Ovary (tissue), 7 donors: ENCODE measurements at regions not wholly inside any gene's neighbourhood (a gene's known extent, or its start where the extent isn't known, plus 50 kb on each side); places are given as distances from the start of the nearest gene placed in this dataset.

Experiments
- DNase-seq, 5 donors: peaks; one replicate each; pipeline ENCODE4 v3.0.0-alpha.2; 2019 to 2020
- H3K27ac ChIP-seq, 2 donors: fragments of 200-600 bp; one replicate each; pipeline versions ENCODE4 v1.5.1 to v1.8.0; 2019 to 2022
- H3K27me3 ChIP-seq: fragments of 200-600 bp; one replicate; pipeline ENCODE4 v1.8.0; 2022
- H3K36me3 ChIP-seq: fragments of 200-600 bp; sonication (generic); one replicate; pipeline ENCODE4 v1.5.1; 2019
- H3K4me1 ChIP-seq: one replicate; pipeline ENCODE4 v1.8.1; 2013; ENCODE audit warnings: mild to moderate bottlenecking, moderate library complexity; ENCODE audit not compliant: insufficient read depth
- H3K4me3 ChIP-seq: fragments of 200-600 bp; sonication (generic); one replicate; pipeline ENCODE4 v1.5.1; 2017
- H3K9me3 ChIP-seq, 2 donors: fragments of 200-600 bp in 1 of 2; sonication (generic) in 1 of 2; one replicate each; pipeline versions ENCODE4 v1.5.1 to v1.8.1; 2013 to 2019; ENCODE audit warnings: mild to moderate bottlenecking in 1 of 2, moderate library complexity in 1 of 2
- EP300 ChIP-seq: sonication (generic); formaldehyde crosslinking; IDR thresholded peaks from one replicate; pipeline ENCODE4 v1.6.1; 2017; ENCODE audit warnings: antibody characterized with exemption
- POLR2A ChIP-seq: fragments of 450-650 bp; IDR thresholded peaks from one replicate; pipeline ENCODE4 v1.6.1; 2017; ENCODE audit warnings: antibody characterized with exemption, mild to moderate bottlenecking, moderate library complexity
- WGBS, 3 donors: extraction: QIAGEN DNeasy Blood & Tissue Kit in 1 of 3; methylation state at CpG; one replicate each; pipeline versions ENCODE4 v1.1.5 to v1.1.7; 2013 to 2017; 5-methylcytosine and 5-hydroxymethylcytosine counted together
- intact Hi-C, 4 donors: fragments of 100-400 bp; cut with DNase I; formaldehyde crosslinking; loops; one replicate each; pipeline versions ENCODE4 v1.11.0 to v1.15.1; 2022 to 2023
- TF ChIP-seq, protein P1 (sequence below), 3 donors: fragments of 450-650 bp in 2 of 3; fragments of 200-600 bp in 1 of 3; IDR thresholded peaks; one replicate each; pipeline versions ENCODE4 v1.5.1 to v1.8.0; 2016 to 2022; ENCODE audit warnings: antibody characterized with exemption in 3 of 3, mild to moderate bottlenecking in 1 of 3
- donor health status: DM: no; HTN: no; CAD: no; lungs with moderate emphysema.
- donor health status: DM: no; HTN: no; CAD: no.
- donor health status: Bipolar disorder and iron deficiency.
- donor health status: DM: no; HTN: no; CAD: no.
- donor health status: DM: yes; HTN: yes; CAD: no.

DNA sequence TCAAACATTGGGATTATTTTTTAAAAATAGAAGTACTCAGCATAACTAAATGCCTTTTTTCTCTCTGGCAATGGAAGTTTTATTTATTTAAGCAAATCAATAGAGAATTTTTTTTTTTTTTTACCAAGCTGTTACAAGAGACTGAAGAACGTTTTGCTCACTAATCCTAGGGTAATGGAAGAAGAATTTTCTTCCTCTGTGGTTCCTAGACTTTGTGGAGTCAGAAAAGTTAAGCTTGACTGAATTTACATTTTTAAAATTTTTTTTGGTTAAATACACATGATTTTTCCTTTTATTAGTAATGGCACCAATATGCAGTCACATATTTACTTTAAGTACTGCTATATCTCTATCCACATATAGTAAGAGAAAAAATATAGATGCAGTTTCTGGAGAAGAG is 189.8 kb downstream of the PCSK1 start:
- H3K36me3 ChIP-seq, result no peaks in the 10 kb centered on the region
- H3K4me3 ChIP-seq, result no peak overlapping the region
- no peak for DNase-seq
- H3K27ac ChIP-seq, result no peak overlapping the region
- TF ChIP-seq POLR2A, result no peak
- TF ChIP-seq, protein P1, sequence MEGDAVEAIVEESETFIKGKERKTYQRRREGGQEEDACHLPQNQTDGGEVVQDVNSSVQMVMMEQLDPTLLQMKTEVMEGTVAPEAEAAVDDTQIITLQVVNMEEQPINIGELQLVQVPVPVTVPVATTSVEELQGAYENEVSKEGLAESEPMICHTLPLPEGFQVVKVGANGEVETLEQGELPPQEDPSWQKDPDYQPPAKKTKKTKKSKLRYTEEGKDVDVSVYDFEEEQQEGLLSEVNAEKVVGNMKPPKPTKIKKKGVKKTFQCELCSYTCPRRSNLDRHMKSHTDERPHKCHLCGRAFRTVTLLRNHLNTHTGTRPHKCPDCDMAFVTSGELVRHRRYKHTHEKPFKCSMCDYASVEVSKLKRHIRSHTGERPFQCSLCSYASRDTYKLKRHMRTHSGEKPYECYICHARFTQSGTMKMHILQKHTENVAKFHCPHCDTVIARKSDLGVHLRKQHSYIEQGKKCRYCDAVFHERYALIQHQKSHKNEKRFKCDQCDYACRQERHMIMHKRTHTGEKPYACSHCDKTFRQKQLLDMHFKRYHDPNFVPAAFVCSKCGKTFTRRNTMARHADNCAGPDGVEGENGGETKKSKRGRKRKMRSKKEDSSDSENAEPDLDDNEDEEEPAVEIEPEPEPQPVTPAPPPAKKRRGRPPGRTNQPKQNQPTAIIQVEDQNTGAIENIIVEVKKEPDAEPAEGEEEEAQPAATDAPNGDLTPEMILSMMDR (IDR thresholded peaks at IDR 0.05), result no peak
- no peak for TF ChIP-seq EP300
- intact Hi-C loops, result no loop called here
- H3K27me3 ChIP-seq, result no peaks in the 10 kb centered on the region
- H3K9me3 ChIP-seq, result no peaks in the 10 kb centered on the region
- WGBS, 3 donors, result 23 to 49% (median 31%) methylated on average over 1 of the region's 1 CpG
- peaks cover 5% of the 10 kb centered on the region for H3K4me1 ChIP-seq

DNA sequence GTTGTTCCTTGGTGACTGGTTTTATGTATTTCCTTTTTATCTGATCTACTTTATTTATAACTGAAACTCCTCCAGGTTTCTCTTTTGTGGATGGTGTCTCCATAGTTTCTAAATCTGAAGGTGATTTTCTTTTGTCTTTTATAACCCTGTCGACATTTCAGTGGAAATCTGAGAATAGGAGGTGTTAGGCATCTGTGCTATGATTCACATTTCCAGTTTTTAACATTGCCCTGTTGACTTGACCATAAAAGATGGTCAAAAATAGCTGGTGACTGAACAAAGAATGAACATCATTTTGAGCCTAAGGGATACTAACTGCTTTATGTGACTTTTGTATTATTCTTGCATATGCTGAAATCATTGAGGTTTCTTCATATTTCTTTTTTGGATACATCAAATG is 190.5 kb downstream of the PCSK1 start:
- Histone ChIP-seq H3K27me3 (no peaks in the 10 kb centered on the region), H3K27ac (no peak overlapping the region), H3K9me3 (no peaks in the 10 kb centered on the region), H3K4me3 (no peak overlapping the region), H3K36me3 (no peaks in the 10 kb centered on the region), H3K4me1 (peaks cover 3% of the 10 kb centered on the region)
- 71 to 81% (median 73%) methylated on average over 1 of the region's 1 CpG for WGBS, 3 donors
- DNase-seq, result no peak
- intact Hi-C loops, result no loop called here
- TF ChIP-seq POLR2A (no peak), EP300 (no peak)
- TF ChIP-seq, protein P1 (IDR thresholded peaks at IDR 0.05), result no peak

GRCh38 chr5:96236831-96237230 is 196.2 kb downstream of the PCSK1 start:
- no peaks in the 10 kb centered on the region for H3K4me1 ChIP-seq
- no peak overlapping the region for H3K4me3 ChIP-seq
- no peak for DNase-seq
- TF ChIP-seq POLR2A (no peak), EP300 (no peak)
- TF ChIP-seq, protein P1 (IDR thresholded peaks at IDR 0.05), result no peak
- WGBS, 3 donors, result 97 to 100% (median 100%) methylated on average over 1 of the region's 1 CpG
- H3K9me3 ChIP-seq, result no peaks in the 10 kb centered on the region
- intact Hi-C loops, result no loop called here
- no peak overlapping the region for H3K27ac ChIP-seq
- no peaks in the 10 kb centered on the region for H3K27me3 ChIP-seq
- H3K36me3 ChIP-seq, result no peaks in the 10 kb centered on the region

DNA sequence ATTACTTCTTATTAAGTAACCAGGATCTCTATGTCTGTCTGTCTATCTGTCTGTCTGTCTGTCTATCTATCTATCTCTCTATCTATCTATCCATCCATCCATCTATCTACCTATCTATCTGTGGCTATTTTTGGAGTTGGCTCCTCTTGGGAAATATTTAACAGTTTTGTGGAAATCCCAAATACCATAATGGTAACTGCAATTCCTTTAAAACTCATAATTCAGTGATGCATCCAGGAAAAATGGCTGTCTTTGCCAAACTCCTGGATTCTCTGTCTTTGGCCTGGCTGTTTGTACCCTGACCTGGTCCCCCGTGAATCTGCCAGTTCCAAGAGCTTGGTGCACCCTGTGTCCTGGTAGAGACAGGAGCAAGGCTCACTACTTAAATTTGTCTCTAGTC is 197.0 kb downstream of the PCSK1 start:
- Histone ChIP-seq H3K27me3 (no peaks in the 10 kb centered on the region), H3K9me3 (no peaks in the 10 kb centered on the region), H3K27ac (no peak overlapping the region), H3K36me3 (no peaks in the 10 kb centered on the region), H3K4me3 (no peak overlapping the region), H3K4me1 (no peaks in the 10 kb centered on the region)
- intact Hi-C loops, result no loop called here
- TF ChIP-seq EP300, result no peak
- no peak for TF ChIP-seq POLR2A
- TF ChIP-seq, protein P1 (IDR thresholded peaks at IDR 0.05), result no peak
- no peak for DNase-seq
- 83 to 91% (median 86%) methylated on average over 1 of the region's 1 CpG for WGBS, 3 donors
